HUES48 (cell line): ENCODE measurements at regions not wholly inside any gene's neighbourhood (a gene's known extent, or its start where the extent isn't known, plus 50 kb on each side); places are given as distances from the start of the nearest gene placed in this dataset.
"Not testable (repeated sequence)": the region's sequence is repeated elsewhere in the genome, so short reads cannot be mapped to it uniquely, and the experiment has no call there.

Experiments
- H3K27ac ChIP-seq: one replicate; pipeline ENCODE4 v1.7.0; 2013; ENCODE audit warnings: low read depth, low read length, inconsistent platforms
- H3K27me3 ChIP-seq: 2 replicates; pipeline ENCODE4 v1.6.1; 2013; ENCODE audit warnings: mild to moderate bottlenecking, low read length; ENCODE audit not compliant: control insufficient read depth, insufficient read depth
- H3K36me3 ChIP-seq: 2 replicates; pipeline ENCODE4 v1.6.1; 2013; ENCODE audit warnings: low read length; ENCODE audit not compliant: control insufficient read depth, insufficient read depth
- H3K4me1 ChIP-seq: 2 replicates; pipeline ENCODE4 v1.6.1; 2013; ENCODE audit warnings: mild to moderate bottlenecking, low read length; ENCODE audit not compliant: control insufficient read depth, insufficient read depth
- H3K4me3 ChIP-seq: 2 replicates; pipeline ENCODE4 v1.5.1; 2013; ENCODE audit warnings: mild to moderate bottlenecking, low read depth, low read length
- H3K9ac ChIP-seq: 2 replicates; pipeline ENCODE4 v1.6.1; 2013; ENCODE audit warnings: mild to moderate bottlenecking, low read depth, low read length, moderate library complexity
- H3K9me3 ChIP-seq: 2 replicates; pipeline ENCODE4 v1.6.1; 2013; ENCODE audit warnings: low read length; ENCODE audit not compliant: control insufficient read depth, insufficient read depth

- Histone ChIP-seq H3K4me3 (no peak overlapping the region), H3K36me3 (no peaks in the 10 kb centered on the region), H3K9me3 (peaks cover 57% of the 10 kb centered on the region), H3K9ac (no peak overlapping the region), H3K4me1 (no peaks in the 10 kb centered on the region), H3K27me3 (no peaks in the 10 kb centered on the region), H3K27ac (no peak overlapping the region)
Measured at GRCh38 chrX:26783512-26784225, 567.7 kb downstream of the MAGEB5 start.

GRCh38 chrX:26778320-26778888 lies 562.4 kb downstream of the MAGEB5 start:
- peaks cover 87% of the 10 kb centered on the region for H3K9me3 ChIP-seq
- H3K9ac ChIP-seq, result no peak overlapping the region
- H3K36me3 ChIP-seq, result no peaks in the 10 kb centered on the region
- H3K27ac ChIP-seq, result no peak overlapping the region
- no peaks in the 10 kb centered on the region for H3K4me1 ChIP-seq
- no peak overlapping the region; the same call in 1 of the 2 replicates for H3K4me3 ChIP-seq
- H3K27me3 ChIP-seq, result no peaks in the 10 kb centered on the region

GRCh38 chrX:26762253-26762652 lies 546.3 kb downstream of the MAGEB5 start:
- Histone ChIP-seq H3K27ac (no peak overlapping the region), H3K36me3 (no peaks in the 10 kb centered on the region), H3K9ac (no peak overlapping the region), H3K27me3 (no peaks in the 10 kb centered on the region), H3K4me3 (no peak overlapping the region), H3K9me3 (peaks cover 31% of the 10 kb centered on the region), H3K4me1 (no peaks in the 10 kb centered on the region)

GRCh38 chrX:26755760-26756159 lies 539.8 kb downstream of the MAGEB5 start:
- not testable (repeated sequence) for H3K27me3 ChIP-seq, H3K4me1 ChIP-seq, H3K9ac ChIP-seq, H3K36me3 ChIP-seq, H3K27ac ChIP-seq, H3K4me3 ChIP-seq
- peaks cover 24% of the 10 kb centered on the region for H3K9me3 ChIP-seq

GRCh38 chrX:26747877-26748276 lies 531.9 kb downstream of the MAGEB5 start:
- Histone ChIP-seq H3K9me3 (peaks cover 26% of the 10 kb centered on the region), H3K9ac (no peak overlapping the region), H3K4me1 (no peaks in the 10 kb centered on the region), H3K27ac (no peak overlapping the region), H3K4me3 (no peak overlapping the region), H3K27me3 (no peaks in the 10 kb centered on the region), H3K36me3 (no peaks in the 10 kb centered on the region)

- no peak overlapping the region for H3K4me3 ChIP-seq
- no peaks in the 10 kb centered on the region for H3K4me1 ChIP-seq
- H3K27me3 ChIP-seq, result no peaks in the 10 kb centered on the region
- no peak overlapping the region for H3K27ac ChIP-seq
- no peaks in the 10 kb centered on the region for H3K36me3 ChIP-seq
- H3K9ac ChIP-seq, result no peak overlapping the region
- H3K9me3 ChIP-seq, result peaks cover 4% of the 10 kb centered on the region; the same call in 1 of the 2 replicates
Measured at GRCh38 chrX:26722666-26723428, 506.9 kb downstream of the MAGEB5 start.

- Histone ChIP-seq H3K4me1 (no peaks in the 10 kb centered on the region), H3K9ac (no peak overlapping the region), H3K27ac (no peak overlapping the region), H3K27me3 (no peaks in the 10 kb centered on the region), H3K4me3 (no peak overlapping the region), H3K36me3 (no peaks in the 10 kb centered on the region), H3K9me3 (peaks cover 6% of the 10 kb centered on the region; the same call in 1 of the 2 replicates)
Measured at GRCh38 chrX:26672571-26672970, 456.6 kb downstream of the MAGEB5 start.

- H3K27me3 ChIP-seq, result no peaks in the 10 kb centered on the region
- H3K4me1 ChIP-seq, result no peaks in the 10 kb centered on the region
- no peaks in the 10 kb centered on the region for H3K36me3 ChIP-seq
- H3K9me3 ChIP-seq, result peaks cover 9% of the 10 kb centered on the region; the same call in 1 of the 2 replicates
- no peak overlapping the region for H3K27ac ChIP-seq
- no peak overlapping the region for H3K9ac ChIP-seq
- H3K4me3 ChIP-seq, result no peak overlapping the region
Measured at GRCh38 chrX:26670521-26670920, 454.6 kb downstream of the MAGEB5 start.

- no peaks in the 10 kb centered on the region for H3K36me3 ChIP-seq
- no peak overlapping the region for H3K27ac ChIP-seq
- 0 out of 2 replicates have a peak, but pooled peaks cover 7% of the 10 kb centered on the region for H3K4me1 ChIP-seq
- no peaks in the 10 kb centered on the region for H3K27me3 ChIP-seq
- no peak overlapping the region for H3K9ac ChIP-seq
- H3K4me3 ChIP-seq, result no peak overlapping the region
- 0 out of 2 replicates have a peak, but pooled peaks cover 7% of the 10 kb centered on the region for H3K9me3 ChIP-seq
Measured at GRCh38 chrX:26664919-26665318, 448.9 kb downstream of the MAGEB5 start.

- H3K4me3 ChIP-seq, result no peak overlapping the region
- H3K36me3 ChIP-seq, result no peaks in the 10 kb centered on the region
- H3K9me3 ChIP-seq, result peaks cover 48% of the 10 kb centered on the region
- H3K27me3 ChIP-seq, result no peaks in the 10 kb centered on the region
- H3K9ac ChIP-seq, result no peak overlapping the region
- no peaks in the 10 kb centered on the region for H3K4me1 ChIP-seq
- H3K27ac ChIP-seq, result no peak overlapping the region
Measured at GRCh38 chrX:26653050-26653449, 437.1 kb downstream of the MAGEB5 start.

GRCh38 chrX:26651755-26652154 lies 435.8 kb downstream of the MAGEB5 start:
- peaks cover 45% of the 10 kb centered on the region for H3K9me3 ChIP-seq
- no peak overlapping the region for H3K27ac ChIP-seq
- H3K27me3 ChIP-seq, result no peaks in the 10 kb centered on the region
- no peaks in the 10 kb centered on the region for H3K4me1 ChIP-seq
- H3K9ac ChIP-seq, result no peak overlapping the region
- no peak overlapping the region for H3K4me3 ChIP-seq
- H3K36me3 ChIP-seq, result no peaks in the 10 kb centered on the region
